Stimulated activated effector memory CD8-positive, alpha-beta T cell treated with anti-CD3 and anti-CD28 coated beads, Interleukin-12 subunit alpha, Interleukin-12 subunit beta, amount 100 ng/mL, for 72 hours (primary cell): ENCODE measurements at regions not wholly inside any gene's neighbourhood (a gene's known extent, or its start where the extent isn't known, plus 50 kb on each side); places are given as distances from the start of the nearest gene placed in this dataset.

Experiments
- ATAC-seq: fragments of 150-1000 bp; cut with Tn5 transposase; 2 replicates; pipeline ENCODE4 v1.10.0; 2021
- DNase-seq, 2 donors: peaks; one replicate each; pipeline ENCODE4 v3.0.0; 2021 to 2022; ENCODE audit warnings: low spot score in 2 of 2
- H3K27ac Mint-ChIP-seq: one replicate; pipeline ENCODE4 v1.8.0; 2022; ENCODE audit warnings: mild to moderate bottlenecking, mixed read lengths
- H3K36me3 Mint-ChIP-seq: one replicate; pipeline ENCODE4 v1.8.0; 2022; ENCODE audit warnings: mild to moderate bottlenecking, mixed read lengths
- H3K4me1 Mint-ChIP-seq: one replicate; pipeline ENCODE4 v1.8.0; 2022; ENCODE audit warnings: mixed read lengths
- H3K4me3 Mint-ChIP-seq: one replicate; pipeline ENCODE4 v1.8.0; 2022; ENCODE audit warnings: mild to moderate bottlenecking, mixed read lengths
- H3K9me3 Mint-ChIP-seq: one replicate; pipeline ENCODE4 v1.8.0; 2022; ENCODE audit warnings: mixed read lengths

GRCh38 chr10:113381416-113381815, 171.4 kb upstream of the HABP2 start:
- Mint-ChIP-seq H3K36me3 (no peaks in the 10 kb centered on the region), H3K4me1 (peaks cover 26% of the 10 kb centered on the region), H3K27ac (peak overlapping the region; percentile 74), H3K9me3 (no peaks in the 10 kb centered on the region), H3K4me3 (peak overlapping the region; percentile 43)
- no peak for DNase-seq
- ATAC-seq = no peak

DNA sequence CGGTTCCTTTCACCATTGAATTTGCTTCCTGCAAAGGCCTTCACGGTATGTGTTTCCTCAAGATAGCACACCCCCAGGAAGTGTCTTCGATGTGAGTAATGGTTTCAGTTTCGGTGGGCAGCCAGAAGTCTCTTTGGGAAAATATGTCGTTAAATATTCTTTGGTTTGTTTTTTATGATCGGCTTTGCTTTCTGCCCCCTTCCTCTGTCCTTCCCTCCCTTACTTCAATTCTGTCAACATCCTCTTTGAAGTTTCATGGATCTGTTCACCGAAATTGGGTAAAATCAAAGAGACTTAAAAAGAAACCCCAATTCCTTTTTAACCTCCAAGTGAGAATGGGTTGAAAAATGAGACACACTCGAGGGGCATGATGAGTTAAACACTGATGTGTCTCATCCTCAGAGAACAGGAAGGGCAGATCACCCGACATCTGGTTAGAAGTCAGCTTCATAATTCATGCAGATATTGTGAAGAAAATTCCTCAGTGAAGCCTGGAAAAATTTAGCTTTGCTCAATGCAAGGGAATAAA, 170.8 kb upstream of the HABP2 start:
- Mint-ChIP-seq H3K4me3 (peak overlapping the region; percentile 43), H3K27ac (peak overlapping the region; percentile 74), H3K9me3 (no peaks in the 10 kb centered on the region), H3K36me3 (no peaks in the 10 kb centered on the region), H3K4me1 (peaks cover 26% of the 10 kb centered on the region)
- DNase-seq (no peak), ATAC-seq (peak; percentile 73)

DNA sequence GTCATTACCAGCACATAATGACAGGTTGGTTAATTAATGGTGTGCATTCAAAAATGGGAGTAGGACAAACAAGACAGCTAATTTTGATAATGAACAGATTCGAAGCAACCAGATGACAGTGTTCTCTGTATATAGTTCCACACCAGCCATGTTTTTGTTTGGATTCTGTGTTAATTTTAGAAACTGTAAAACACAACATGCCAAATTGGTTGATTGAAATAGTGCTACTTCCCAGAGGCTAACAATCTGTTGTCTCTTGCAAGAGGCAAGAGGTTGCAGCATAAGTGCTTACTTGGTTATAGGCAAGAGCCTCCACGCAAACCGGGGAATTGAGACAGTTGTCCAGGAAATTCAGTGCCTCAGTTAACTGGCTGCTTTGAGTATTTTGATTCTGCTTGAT, 170.2 kb upstream of the HABP2 start:
- Mint-ChIP-seq H3K9me3 (no peaks in the 10 kb centered on the region), H3K4me1 (peaks cover 26% of the 10 kb centered on the region), H3K36me3 (no peaks in the 10 kb centered on the region), H3K27ac (no peak overlapping the region), H3K4me3 (peak overlapping the region; percentile 43)
- ATAC-seq (no peak), DNase-seq (no peak)

DNA sequence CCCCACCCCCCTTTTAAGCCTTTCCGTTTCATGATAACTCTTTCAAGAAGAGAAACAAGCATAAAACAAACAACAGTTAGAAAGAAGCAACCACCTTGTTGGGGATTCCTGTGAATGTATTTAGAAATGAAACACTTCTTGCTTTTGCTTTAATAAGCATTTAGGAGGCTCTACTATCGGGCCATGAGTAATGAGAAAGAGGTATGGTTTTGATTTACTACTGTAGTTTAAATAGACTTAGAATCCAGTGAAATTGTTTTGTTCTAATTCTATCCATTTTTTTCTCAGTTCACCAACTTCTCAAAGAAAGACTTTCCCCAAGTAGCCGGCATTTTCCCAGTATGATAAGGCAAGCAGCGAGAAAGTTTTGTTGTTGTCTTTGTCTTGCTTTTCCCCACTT, 168.7 kb upstream of the HABP2 start:
- Mint-ChIP-seq H3K9me3 (no peaks in the 10 kb centered on the region), H3K36me3 (no peaks in the 10 kb centered on the region), H3K4me1 (peaks cover 26% of the 10 kb centered on the region), H3K27ac (no peak overlapping the region), H3K4me3 (no peak overlapping the region)
- ATAC-seq = no peak
- no peak for DNase-seq

GRCh38 chr10:113385021-113385999, 167.5 kb upstream of the HABP2 start:
- Mint-ChIP-seq H3K27ac (no peak overlapping the region), H3K4me1 (peaks cover 26% of the 10 kb centered on the region), H3K4me3 (no peak overlapping the region), H3K36me3 (no peaks in the 10 kb centered on the region), H3K9me3 (no peaks in the 10 kb centered on the region)
- DNase-seq (peak; percentile 11 to 61), ATAC-seq (peak; percentile 92)

DNA sequence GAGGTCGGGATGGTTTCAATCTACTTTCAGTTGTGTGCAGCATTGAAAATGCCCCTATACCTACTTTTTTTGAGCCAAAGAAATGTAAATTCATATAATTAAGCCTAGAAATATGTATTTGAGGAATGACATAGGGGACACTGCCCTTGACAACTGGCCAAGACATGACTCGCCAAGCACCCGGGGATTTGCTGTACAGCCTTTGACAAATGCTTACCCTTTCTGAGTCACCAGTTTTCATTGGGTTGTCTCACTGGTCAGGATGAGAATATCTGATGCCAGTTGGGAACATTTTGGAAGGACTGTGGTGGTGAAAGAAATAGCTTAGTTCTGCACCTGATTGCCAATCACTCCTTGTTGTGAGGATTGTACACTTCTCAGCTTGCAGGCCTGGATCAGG, 166.8 kb upstream of the HABP2 start:
- Mint-ChIP-seq H3K4me3 (no peak overlapping the region), H3K36me3 (no peaks in the 10 kb centered on the region), H3K4me1 (peaks cover 26% of the 10 kb centered on the region), H3K9me3 (no peaks in the 10 kb centered on the region), H3K27ac (no peak overlapping the region)
- ATAC-seq (no peak), DNase-seq (no peak)

GRCh38 chr10:113389969-113390368, 162.9 kb upstream of the HABP2 start:
- H3K4me3 Mint-ChIP-seq = no peak overlapping the region
- H3K36me3 Mint-ChIP-seq = no peaks in the 10 kb centered on the region
- DNase-seq = no peak
- ATAC-seq = no peak
- H3K4me1 Mint-ChIP-seq = peaks cover 5% of the 10 kb centered on the region
- no peaks in the 10 kb centered on the region for H3K9me3 Mint-ChIP-seq
- no peak overlapping the region for H3K27ac Mint-ChIP-seq

- no peak for ATAC-seq
These were observed 162.0 kb upstream of the HABP2 start for GRCh38 chr10:113390896-113391295.

DNA sequence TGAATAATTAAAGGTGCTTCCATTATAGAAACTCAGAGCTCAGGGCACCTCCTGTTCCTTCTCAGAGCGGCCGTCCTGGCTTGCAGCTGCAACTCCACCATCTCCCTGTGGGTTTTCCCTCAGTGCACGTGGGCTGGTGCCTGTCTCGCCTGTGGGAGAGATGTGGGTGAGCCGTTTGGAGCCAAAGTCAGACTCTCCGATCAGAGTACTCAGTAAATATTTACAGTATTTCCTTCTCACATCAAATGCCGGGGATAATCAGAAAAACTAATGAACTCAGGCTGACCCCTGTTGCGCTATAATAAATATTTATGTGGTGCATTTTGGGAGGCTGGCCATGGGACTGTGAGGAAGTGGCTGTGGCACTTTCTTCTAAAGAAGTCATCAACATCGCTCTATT, 155.8 kb upstream of the HABP2 start:
- H3K27ac Mint-ChIP-seq = no peak overlapping the region
- H3K36me3 Mint-ChIP-seq = no peaks in the 10 kb centered on the region
- ATAC-seq (no peak), DNase-seq (no peak)
- H3K4me3 Mint-ChIP-seq = no peak overlapping the region
- H3K4me1 Mint-ChIP-seq = no peaks in the 10 kb centered on the region
- no peaks in the 10 kb centered on the region for H3K9me3 Mint-ChIP-seq

More at GRCh38 chr10:113390896-113391295, 162.0 kb upstream of the HABP2 start:
- Mint-ChIP-seq H3K4me1 (no peaks in the 10 kb centered on the region), H3K27ac (no peak overlapping the region), H3K36me3 (no peaks in the 10 kb centered on the region), H3K4me3 (no peak overlapping the region), H3K9me3 (no peaks in the 10 kb centered on the region)
- DNase-seq = no peak

DNA sequence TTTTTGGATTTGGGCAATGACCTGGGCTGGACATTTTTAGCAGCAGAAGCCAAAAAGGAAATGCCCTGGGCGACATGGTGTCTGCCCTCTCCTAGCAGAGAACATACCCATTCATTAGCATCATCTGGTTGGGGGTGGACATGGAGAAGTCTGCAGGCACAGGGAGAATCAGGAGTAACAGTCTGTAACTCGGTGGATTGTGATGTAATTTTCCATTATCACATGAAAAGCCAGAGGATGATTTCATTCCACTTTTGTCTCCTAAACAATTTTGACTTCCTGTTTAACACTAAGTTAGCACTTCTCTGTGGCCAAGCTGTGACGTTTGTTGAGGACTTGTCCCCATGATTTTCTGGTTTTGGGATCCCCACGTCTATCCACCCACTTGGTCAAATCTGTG, 153.8 kb upstream of the HABP2 start:
- H3K4me1 Mint-ChIP-seq = no peaks in the 10 kb centered on the region
- no peaks in the 10 kb centered on the region for H3K9me3 Mint-ChIP-seq
- no peak overlapping the region for H3K27ac Mint-ChIP-seq
- H3K36me3 Mint-ChIP-seq = no peaks in the 10 kb centered on the region
- no peak for DNase-seq
- ATAC-seq = no peak
- H3K4me3 Mint-ChIP-seq = no peak overlapping the region

DNA sequence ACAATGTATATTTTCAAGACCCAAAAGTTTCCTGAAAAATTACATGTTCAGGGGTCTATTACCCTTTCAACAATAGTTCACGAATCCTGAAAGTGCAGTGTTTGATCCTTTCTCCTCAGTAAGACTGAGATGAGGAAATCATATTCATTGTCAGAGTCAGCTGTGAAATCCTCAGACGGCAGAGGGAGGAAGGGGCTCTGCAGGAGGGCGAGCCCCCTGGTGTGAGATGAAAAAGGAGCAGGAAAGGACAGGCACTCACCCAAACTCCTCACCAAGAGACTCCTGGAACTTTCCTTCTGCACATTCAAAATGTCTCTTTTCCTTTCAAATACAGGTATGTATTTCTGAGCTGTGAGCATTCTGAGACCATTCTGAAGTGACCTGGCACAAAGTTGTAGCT, 150.3 kb upstream of the HABP2 start:
- ATAC-seq (no peak), DNase-seq (no peak)
- no peaks in the 10 kb centered on the region for H3K4me1 Mint-ChIP-seq
- H3K27ac Mint-ChIP-seq = no peak overlapping the region
- H3K36me3 Mint-ChIP-seq = no peaks in the 10 kb centered on the region
- no peaks in the 10 kb centered on the region for H3K9me3 Mint-ChIP-seq
- no peak overlapping the region for H3K4me3 Mint-ChIP-seq

GRCh38 chr10:113407218-113407617, 145.6 kb upstream of the HABP2 start:
- H3K9me3 Mint-ChIP-seq = no peaks in the 10 kb centered on the region
- H3K36me3 Mint-ChIP-seq = no peaks in the 10 kb centered on the region
- no peak for ATAC-seq
- H3K27ac Mint-ChIP-seq = no peak overlapping the region
- no peak for DNase-seq
- H3K4me1 Mint-ChIP-seq = no peaks in the 10 kb centered on the region
- no peak overlapping the region for H3K4me3 Mint-ChIP-seq

- ATAC-seq = peak; percentile 16
- H3K36me3 Mint-ChIP-seq = no peaks in the 10 kb centered on the region
- H3K4me3 Mint-ChIP-seq = no peak overlapping the region
- no peaks in the 10 kb centered on the region for H3K9me3 Mint-ChIP-seq
- no peaks in the 10 kb centered on the region for H3K4me1 Mint-ChIP-seq
- no peak for DNase-seq
- H3K27ac Mint-ChIP-seq = no peak overlapping the region
These were observed 143.7 kb upstream of the HABP2 start for GRCh38 chr10:113409175-113409574.

- no peaks in the 10 kb centered on the region for H3K9me3 Mint-ChIP-seq
- no peaks in the 10 kb centered on the region for H3K4me1 Mint-ChIP-seq
- H3K4me3 Mint-ChIP-seq = no peak overlapping the region
- ATAC-seq (no peak), DNase-seq (no peak)
- no peaks in the 10 kb centered on the region for H3K36me3 Mint-ChIP-seq
- no peak overlapping the region for H3K27ac Mint-ChIP-seq
These were observed 142.2 kb upstream of the HABP2 start for GRCh38 chr10:113410618-113411017.

DNA sequence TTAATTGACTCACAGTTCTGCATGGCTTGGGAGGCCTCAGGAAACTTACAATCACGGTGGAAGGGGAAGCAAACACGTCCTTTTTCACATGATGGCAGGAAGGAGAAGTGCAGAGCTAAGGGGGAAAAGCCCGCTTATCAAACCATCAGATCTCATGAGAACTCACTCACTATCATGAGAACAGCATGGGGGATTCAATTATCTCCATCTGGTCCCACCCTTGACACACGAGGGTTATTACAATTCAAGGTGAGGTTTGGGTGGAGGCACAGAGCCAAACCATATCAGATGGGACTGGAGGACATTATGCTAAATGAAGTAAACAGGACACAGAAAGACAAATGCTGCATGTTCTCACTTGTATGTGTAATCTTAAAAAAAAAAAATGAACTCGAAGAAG, 141.4 kb upstream of the HABP2 start:
- no peaks in the 10 kb centered on the region for H3K4me1 Mint-ChIP-seq
- no peak overlapping the region for H3K4me3 Mint-ChIP-seq
- DNase-seq (no peak), ATAC-seq (no peak)
- no peaks in the 10 kb centered on the region for H3K9me3 Mint-ChIP-seq
- H3K27ac Mint-ChIP-seq = no peak overlapping the region
- H3K36me3 Mint-ChIP-seq = no peaks in the 10 kb centered on the region

DNA sequence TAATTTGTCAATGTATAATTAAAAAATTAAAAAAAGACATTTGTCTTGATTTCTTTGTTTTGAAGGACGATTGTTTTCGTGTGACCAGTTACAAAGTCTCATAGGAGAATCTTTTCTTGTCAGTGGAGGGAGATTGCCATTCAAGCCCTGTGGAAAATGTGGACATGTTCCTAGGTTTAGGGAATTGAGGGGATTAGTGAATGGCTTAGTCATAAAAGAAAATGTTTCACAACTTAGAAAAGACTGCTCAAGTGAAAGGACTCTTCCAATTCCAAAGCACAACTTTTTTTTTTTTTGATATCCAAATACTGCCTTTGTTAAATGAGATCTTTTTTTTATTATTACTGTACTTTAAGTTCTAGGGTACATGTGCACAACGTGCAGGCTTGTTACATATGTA, 140.7 kb upstream of the HABP2 start:
- Mint-ChIP-seq H3K27ac (no peak overlapping the region), H3K4me3 (no peak overlapping the region), H3K9me3 (no peaks in the 10 kb centered on the region), H3K4me1 (no peaks in the 10 kb centered on the region), H3K36me3 (no peaks in the 10 kb centered on the region)
- DNase-seq (no peak), ATAC-seq (no peak)
